IMR-90 (cell line): ENCODE measurements at regions not wholly inside any gene's neighbourhood (a gene's known extent, or its start where the extent isn't known, plus 50 kb on each side); places are given as distances from the start of the nearest gene placed in this dataset.
"Not testable (repeated sequence)": the region's sequence is repeated elsewhere in the genome, so short reads cannot be mapped to it uniquely, and the experiment has no call there.

Experiments used
- ATAC-seq: fragments of 200-7000 bp; cut with Tn5 transposase; 2 replicates; pipeline ENCODE4 v1.9.1; 2020; ENCODE audit warnings: low read depth, mild to moderate bottlenecking, moderate library complexity
- BruUV-seq: library from RNA; stranded (reverse); fragments of 400-500 nt; replicated peaks from 2 replicates; lab custom pipeline; 2021; lab: Mats Ljungman, UMichigan
- CTCF ChIA-PET: fragments of 300-600 bp; formaldehyde crosslinking; extraction: SDS; loops from one replicate; lab custom pipeline; 2021; ENCODE audit warnings: antibody characterized with exemption; lab: Yijun Ruan, JAX
- POLR2A ChIA-PET: fragments of 300-600 bp; sonication (Branson Sonifier 250); formaldehyde crosslinking; loops from one replicate; lab custom pipeline; 2022; ENCODE audit warnings: antibody characterized with exemption; ENCODE audit not compliant: unreplicated experiment; lab: Charles Lee
- DNase-seq: peaks from one replicate; pipeline ENCODE4 v3.0.0; 2013
- H2AFZ ChIP-seq: replicated peaks from 2 replicates; pipeline ENCODE3; 2013; ENCODE audit warnings: low read length, mild to moderate bottlenecking; ENCODE audit not compliant: poor library complexity
- H2AK5ac ChIP-seq: 2 replicates; pipeline ENCODE4 v1.6.1; 2013; ENCODE audit warnings: low read depth, low read length, inconsistent platforms
- H2AK9ac ChIP-seq: replicated peaks from 2 replicates; pipeline ENCODE3; 2013; ENCODE audit warnings: mild to moderate bottlenecking, low read depth, low read length, moderate library complexity; ENCODE audit not compliant: poor library complexity
- H2BK120ac ChIP-seq: 2 replicates; pipeline ENCODE4 v1.6.1; 2013; ENCODE audit warnings: low read depth, low read length, inconsistent platforms
- H2BK15ac ChIP-seq: 3 replicates; pipeline ENCODE4 v1.6.1; 2013; ENCODE audit warnings: low read depth, low read length, inconsistent platforms
- H2BK20ac ChIP-seq: 2 replicates; pipeline ENCODE4 v1.6.1; 2013; ENCODE audit warnings: low read depth, mild to moderate bottlenecking, inconsistent platforms, low read length, moderate library complexity
- H2BK5ac ChIP-seq: 2 replicates; pipeline ENCODE4 v1.6.1; 2013; ENCODE audit warnings: mild to moderate bottlenecking, low read depth, low read length, inconsistent platforms; ENCODE audit not compliant: poor library complexity, severe bottlenecking
- H3K14ac ChIP-seq: replicated peaks from 2 replicates; pipeline ENCODE4 v1.6.1; 2013; ENCODE audit warnings: low read depth, low read length, inconsistent platforms
- H3K18ac ChIP-seq: 2 replicates; pipeline ENCODE4 v1.6.1; 2013; ENCODE audit warnings: low read depth, low read length, control low read depth
- H3K23ac ChIP-seq: 2 replicates; pipeline ENCODE4 v1.6.1; 2013; ENCODE audit warnings: low read depth, low read length, inconsistent platforms
- H3K27ac ChIP-seq: 2 replicates; pipeline ENCODE4 v1.5.1; 2013; ENCODE audit warnings: mild to moderate bottlenecking, control low read depth, low read length; ENCODE audit not compliant: insufficient read depth
- H3K27me3 ChIP-seq: 2 replicates; pipeline ENCODE4 v1.6.1; 2013; ENCODE audit warnings: low read length; ENCODE audit not compliant: control insufficient read depth, insufficient read depth
- H3K36me3 ChIP-seq: 2 replicates; pipeline ENCODE4 v1.6.1; 2013; ENCODE audit warnings: low read length, mixed read lengths; ENCODE audit not compliant: control insufficient read depth, insufficient read depth
- H3K4ac ChIP-seq: 2 replicates; pipeline ENCODE4 v1.6.1; 2013; ENCODE audit warnings: low read depth, low read length, inconsistent platforms
- H3K4me1 ChIP-seq: 2 replicates; pipeline ENCODE4 v1.6.1; 2013; ENCODE audit warnings: low read length, mixed read lengths; ENCODE audit not compliant: control insufficient read depth, insufficient read depth
- H3K4me2 ChIP-seq: 2 replicates; pipeline ENCODE4 v1.6.1; 2013; ENCODE audit warnings: low read depth, mild to moderate bottlenecking, control low read depth, low read length, moderate library complexity
- H3K4me3 ChIP-seq: 2 replicates; pipeline ENCODE4 v1.5.1; 2013; ENCODE audit warnings: low read depth, mild to moderate bottlenecking, control low read depth, low read length, moderate library complexity; ENCODE audit not compliant: insufficient read depth
- H3K56ac ChIP-seq: 2 replicates; pipeline ENCODE4 v1.6.1; 2013; ENCODE audit warnings: low read length, inconsistent platforms; ENCODE audit not compliant: insufficient read depth; ENCODE audit errors: extremely low read depth
- H3K79me1 ChIP-seq, 2 experiments: 2 replicates each; pipeline ENCODE4 v1.6.1; 2013; ENCODE audit warnings: low read length in 2 of 2, inconsistent platforms in 1 of 2, low read depth in 1 of 2
- H3K9ac ChIP-seq: 2 replicates; pipeline ENCODE4 v1.6.1; 2013; ENCODE audit warnings: low read depth, low read length, control low read depth
- H3K9me1 ChIP-seq: 2 replicates; pipeline ENCODE4 v1.6.1; 2013; ENCODE audit warnings: low read length, inconsistent platforms; ENCODE audit not compliant: insufficient read depth
- H3K9me3 ChIP-seq: 2 replicates; pipeline ENCODE4 v1.6.1; 2013; ENCODE audit warnings: low read length; ENCODE audit not compliant: control insufficient read depth, insufficient read depth
- H4K20me1 ChIP-seq: 2 replicates; pipeline ENCODE4 v1.6.1; 2013; ENCODE audit warnings: low read length, inconsistent platforms; ENCODE audit not compliant: insufficient read depth
- H4K5ac ChIP-seq: 2 replicates; pipeline ENCODE4 v1.6.1; 2013; ENCODE audit warnings: mild to moderate bottlenecking, low read depth, low read length, control low read depth
- H4K8ac ChIP-seq, 2 experiments: 2 replicates each; pipeline ENCODE4 v1.6.1; 2013; ENCODE audit warnings: low read depth in 2 of 2, low read length in 2 of 2, control low read depth in 1 of 2, inconsistent platforms in 1 of 2
- H4K91ac ChIP-seq: 2 replicates; pipeline ENCODE4 v1.6.1; 2013; ENCODE audit warnings: low read depth, low read length, inconsistent platforms; ENCODE audit not compliant: insufficient read depth
- WGBS, 2 experiments: methylation state at CpG; one replicate each; pipeline versions ENCODE4 v1.1.5 to v1.1.7; 2013; ENCODE audit warnings: missing lambda C conversion rate in 2 of 2; ENCODE audit not compliant: insufficient read length in 1 of 2; ENCODE audit errors: extremely low coverage in 2 of 2; 5-methylcytosine and 5-hydroxymethylcytosine counted together
- dilution Hi-C: fragments of 300-500 bp; cut with HindIII; formaldehyde crosslinking; loops from one replicate; pipeline ENCODE4 v1.14.3; 2018; ENCODE audit warnings: low sequenced_read_pairs; ENCODE audit not compliant: unreplicated experiment
- in situ Hi-C: fragments of 300-500 bp; cut with MboI; formaldehyde crosslinking; loops from 3 replicates; pipeline ENCODE4 v1.14.3; 2019; ENCODE audit warnings: low sequenced_read_pairs, inconsistent platforms, mixed read lengths
- intact Hi-C: fragments of 100-400 bp; cut with micrococcal nuclease; formaldehyde crosslinking; loops from 2 replicates; pipeline ENCODE4 v1.10.0; 2022

- H2BK120ac ChIP-seq, H3K79me1 ChIP-seq, H3K56ac ChIP-seq, dilution Hi-C loops, H3K4ac ChIP-seq, H3K23ac ChIP-seq, H2BK15ac ChIP-seq, H2AFZ ChIP-seq, in situ Hi-C loops, H3K4me3 ChIP-seq, intact Hi-C loops, CTCF ChIA-PET, H3K18ac ChIP-seq, H3K27ac ChIP-seq, H4K91ac ChIP-seq, H2BK5ac ChIP-seq, H2AK9ac ChIP-seq, H3K36me3 ChIP-seq, H4K5ac ChIP-seq, DNase-seq, H3K27me3 ChIP-seq, H3K4me1 ChIP-seq, H3K14ac ChIP-seq, ATAC-seq, H4K8ac ChIP-seq, BruUV-seq, H2BK20ac ChIP-seq, H3K4me2 ChIP-seq, H3K9ac ChIP-seq, H2AK5ac ChIP-seq, H4K20me1 ChIP-seq, H3K9me3 ChIP-seq, H3K9me1 ChIP-seq, POLR2A ChIA-PET: not testable (repeated sequence)
- WGBS, 2 experiments: no CpG with 5 or more reads among the region's 19 CpGs
These were observed 505.0 kb downstream of the PRIM2 start for GRCh38 chr6:57822448-57822847.
